B cell (primary cell): ENCODE measurements at regions not wholly inside any gene's neighbourhood (a gene's known extent, or its start where the extent isn't known, plus 50 kb on each side); places are given as distances from the start of the nearest gene placed in this dataset.

ENCODE experiments used
- ATAC-seq: fragments of 200-7000 bp; cut with Tn5 transposase; one replicate; pipeline ENCODE4 v1.10.0; 2021; ENCODE audit warnings: low read depth, mild to moderate bottlenecking, moderate number of reproducible peaks, moderate library complexity
- CTCF ChIA-PET: fragments of 350-600 bp; sonication (Branson Sonifier 250); formaldehyde crosslinking; loops from one replicate; lab custom pipeline; 2021; ENCODE audit warnings: antibody characterized with exemption, inconsistent platforms; lab: Charles Lee
- POLR2A ChIA-PET: fragments of 350-600 bp; sonication (Branson Sonifier 250); formaldehyde crosslinking; loops from one replicate; lab custom pipeline; 2021; ENCODE audit warnings: antibody characterized with exemption; lab: Charles Lee
- DNase-seq: peaks from one replicate; pipeline ENCODE4 v3.0.0; 2013
- H2AFZ ChIP-seq: 2 replicates; pipeline ENCODE4 v1.6.1; 2012; ENCODE audit warnings: mild to moderate bottlenecking, low read depth, low read length; ENCODE audit not compliant: insufficient read depth, poor library complexity, severe bottlenecking
- H3K27ac ChIP-seq, 2 donors: 1 replicate in 1 of 2; 2 replicates in 1 of 2; pipeline ENCODE4 v1.5.1; 2012 to 2013; ENCODE audit warnings: low read length in 2 of 2, mild to moderate bottlenecking in 2 of 2, moderate library complexity in 1 of 2
- H3K27me3 ChIP-seq, 4 experiments: fragments of 200-600 bp in 1 of 4; sonication (generic) in 1 of 4; replicated peaks in 1 of 4; 1 replicate in 2 of 4; 2 replicates in 2 of 4; pipeline versions ENCODE4 v1.6.1 to v1.7.0; 2013 to 2016; ENCODE audit warnings: low read length in 3 of 4, mild to moderate bottlenecking in 2 of 4, mixed read lengths in 1 of 4, moderate library complexity in 1 of 4; ENCODE audit not compliant: insufficient read depth in 4 of 4, control insufficient read depth in 3 of 4; ENCODE audit errors: control extremely low read depth in 1 of 4
- H3K36me3 ChIP-seq, 2 experiments: replicated peaks in 1 of 2; 1 replicate in 1 of 2; 2 replicates in 1 of 2; pipeline versions ENCODE4 v1.6.1 to v1.7.1; 2013; ENCODE audit warnings: low read length in 1 of 2; ENCODE audit not compliant: insufficient read depth in 2 of 2, control insufficient read depth in 1 of 2; ENCODE audit errors: control extremely low read depth in 1 of 2, extremely low read depth in 1 of 2
- H3K4me1 ChIP-seq, 2 donors: fragments of 200-600 bp in 1 of 2; sonication (generic) in 1 of 2; 1 replicate in 1 of 2; 2 replicates in 1 of 2; pipeline versions ENCODE4 v1.5.1 to v1.6.1; 2013 to 2017; ENCODE audit warnings: low read length in 2 of 2; ENCODE audit not compliant: control insufficient read depth in 2 of 2, insufficient read depth in 2 of 2
- H3K4me2 ChIP-seq: replicated peaks from 2 replicates; pipeline ENCODE3; 2012; ENCODE audit warnings: mild to moderate bottlenecking, low read depth, low read length; ENCODE audit not compliant: poor library complexity, severe bottlenecking
- H3K4me3 ChIP-seq, 5 experiments: fragments of 200-600 bp in 1 of 5; sonication (generic) in 1 of 5; 1 replicate in 3 of 5; 2 replicates in 2 of 5; pipeline versions ENCODE4 v1.5.1 to v1.7.0; 2011 to 2016; ENCODE audit warnings: low read length in 4 of 5, mild to moderate bottlenecking in 4 of 5, low read depth in 2 of 5, control low read depth in 1 of 5, moderate library complexity in 1 of 5; ENCODE audit not compliant: insufficient read depth in 1 of 5; ENCODE audit errors: control extremely low read depth in 1 of 5, extremely low read depth in 1 of 5
- H3K79me2 ChIP-seq: fragments of 200-600 bp; sonication (generic); one replicate; pipeline ENCODE4 v1.6.0; 2016; ENCODE audit warnings: low read length; ENCODE audit not compliant: control insufficient read depth, insufficient read depth
- H3K9ac ChIP-seq: fragments of 200-600 bp; sonication (generic); 2 replicates; pipeline ENCODE4 v1.6.1; 2017; ENCODE audit warnings: mild to moderate bottlenecking, low read length, moderate library complexity
- H3K9me3 ChIP-seq, 3 donors: one replicate each; pipeline versions ENCODE4 v1.6.1 to v1.7.1; 2013; ENCODE audit warnings: low read length in 2 of 3; ENCODE audit not compliant: control insufficient read depth in 2 of 3, insufficient read depth in 1 of 3; ENCODE audit errors: control extremely low read depth in 1 of 3
- H4K20me1 ChIP-seq: 2 replicates; pipeline ENCODE4 v1.6.0; 2012; ENCODE audit warnings: mild to moderate bottlenecking, low read length; ENCODE audit not compliant: insufficient read depth, control insufficient read depth, poor library complexity, severe bottlenecking
- H3K27ac Mint-ChIP-seq: one replicate; pipeline ENCODE4 v1.8.0; 2021; ENCODE audit warnings: mixed read lengths
- H3K27me3 Mint-ChIP-seq: one replicate; pipeline ENCODE4 v1.8.0; 2021; ENCODE audit warnings: mixed read lengths
- H3K4me1 Mint-ChIP-seq: one replicate; pipeline ENCODE4 v1.8.0; 2021; ENCODE audit warnings: mixed read lengths
- H3K4me3 Mint-ChIP-seq: one replicate; pipeline ENCODE4 v1.8.0; 2021; ENCODE audit warnings: mixed read lengths
- H3K9me3 Mint-ChIP-seq: one replicate; pipeline ENCODE4 v1.8.0; 2022; ENCODE audit warnings: mixed read lengths; ENCODE audit not compliant: insufficient read depth
- CTCF ChIP-seq: fragments of 200-600 bp; IDR thresholded peaks from one replicate; pipeline ENCODE4 v1.8.0; 2022; ENCODE audit warnings: antibody characterized with exemption, mild to moderate bottlenecking
- EZH2 ChIP-seq: IDR thresholded peaks from 2 replicates; pipeline ENCODE4 v1.6.1; 2012; ENCODE audit warnings: borderline replicate concordance, low read depth, mild to moderate bottlenecking, moderate library complexity, low read length; ENCODE audit not compliant: insufficient read depth, poor library complexity, severe bottlenecking
- WGBS: methylation state at CpG from one replicate; pipeline ENCODE4 v1.1.5; 2013; ENCODE audit warnings: missing lambda C conversion rate; ENCODE audit not compliant: insufficient coverage; 5-methylcytosine and 5-hydroxymethylcytosine counted together
- intact Hi-C: fragments of 100-400 bp; cut with micrococcal nuclease; formaldehyde crosslinking; loops from one replicate; pipeline ENCODE4 v1.10.0; 2022

- peak overlapping the region; percentile 27 for H3K4me3 Mint-ChIP-seq
- H3K9me3 Mint-ChIP-seq = peaks cover 4% of the 10 kb centered on the region
- Histone ChIP-seq H4K20me1 (no peaks in the 10 kb centered on the region), H2AFZ (peak overlapping the region; percentile 23), H3K27me3 (no peaks in the 10 kb centered on the region), H3K27ac (peak overlapping the region; percentile 33 to 45), H3K79me2 (no peaks in the 10 kb centered on the region), H3K4me3 (no peak overlapping the region), H3K9me3 (peaks cover 0 to 9% (median 0%) of the 10 kb centered on the region in 3 donors), H3K4me1 (peaks cover 9 to 10% of the 10 kb centered on the region in 2 donors), H3K36me3 (no peaks in the 10 kb centered on the region), H3K4me2 (peak overlapping the region; percentile 23), H3K9ac (peak overlapping the region; percentile 6)
- peak overlapping the region; percentile 47 for H3K27ac Mint-ChIP-seq
- TF ChIP-seq EZH2 (no peak), CTCF (no peak)
- intact Hi-C loops = no loop called here
- peaks cover 19% of the 10 kb centered on the region for H3K4me1 Mint-ChIP-seq
- peak; percentile 53 for ATAC-seq
- CTCF ChIA-PET = no interaction called here
- peak; percentile 27 for DNase-seq
- H3K27me3 Mint-ChIP-seq = no peaks in the 10 kb centered on the region
- POLR2A ChIA-PET = no interaction called here
These were observed 860.4 kb upstream of the FBXO33 start for GRCh38 chr14:40292664-40293063.

GRCh38 chr14:40282196-40282595 lies 850.0 kb upstream of the FBXO33 start:
- Histone ChIP-seq H3K9me3 (peaks cover 0 to under 1% (median 0%) of the 10 kb centered on the region in 3 donors), H3K27me3 (no peaks in the 10 kb centered on the region), H3K79me2 (no peaks in the 10 kb centered on the region), H3K27ac (no peak overlapping the region), H4K20me1 (no peaks in the 10 kb centered on the region), H3K4me2 (no peak overlapping the region), H3K36me3 (no peaks in the 10 kb centered on the region), H2AFZ (no peak overlapping the region), H3K4me3 (no peak overlapping the region), H3K4me1 (no peaks in the 10 kb centered on the region), H3K9ac (no peak overlapping the region)
- CTCF ChIA-PET = no interaction called here
- H3K4me3 Mint-ChIP-seq = no peak overlapping the region
- no peak for TF ChIP-seq CTCF
- TF ChIP-seq EZH2 = no peak
- WGBS = no CpG with 5 or more reads among the region's 1 CpG
- no peak for DNase-seq
- H3K4me1 Mint-ChIP-seq = no peaks in the 10 kb centered on the region
- ATAC-seq = no peak
- POLR2A ChIA-PET = no interaction called here
- H3K27me3 Mint-ChIP-seq = no peaks in the 10 kb centered on the region
- intact Hi-C loops = no loop called here
- no peak overlapping the region for H3K27ac Mint-ChIP-seq
- H3K9me3 Mint-ChIP-seq = no peaks in the 10 kb centered on the region
